ENCODE measurements at regions not wholly inside any gene's neighbourhood (a gene's known extent, or its start where the extent isn't known, plus 50 kb on each side); places are given as distances from the start of the nearest gene placed in this dataset.
A peak's percentile ranks its signal among the peaks of the same experiment; 100 is the strongest.
"Not testable (repeated sequence)": the region's sequence is repeated elsewhere in the genome, so short reads cannot be mapped to it uniquely, and the experiment has no call there.

GRCh38 chr1:121052081-121052660, 132.0 kb downstream of the FAM72B start:
- not testable (repeated sequence) for DNase-seq

DNA sequence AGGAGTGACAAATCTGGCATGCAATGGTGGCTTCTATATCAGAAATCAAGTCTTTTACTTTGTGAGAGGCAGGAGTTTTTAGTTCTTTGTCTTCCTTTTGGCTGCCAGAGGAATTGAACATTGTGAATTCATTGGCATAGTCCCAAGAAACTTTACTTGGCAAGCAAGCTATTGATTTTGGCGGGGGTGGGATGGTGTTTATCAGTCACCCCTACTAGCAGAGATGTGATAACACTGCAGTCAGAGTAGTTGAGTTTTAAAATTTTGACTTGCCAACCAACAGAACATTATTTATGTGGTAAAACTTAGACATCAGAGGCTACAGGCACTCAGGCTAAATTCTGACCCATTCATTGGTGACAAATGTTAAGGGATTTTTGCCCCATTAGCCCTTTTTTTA, 129.2 kb downstream of the FAM72B start:
- not testable (repeated sequence) for DNase-seq

DNA sequence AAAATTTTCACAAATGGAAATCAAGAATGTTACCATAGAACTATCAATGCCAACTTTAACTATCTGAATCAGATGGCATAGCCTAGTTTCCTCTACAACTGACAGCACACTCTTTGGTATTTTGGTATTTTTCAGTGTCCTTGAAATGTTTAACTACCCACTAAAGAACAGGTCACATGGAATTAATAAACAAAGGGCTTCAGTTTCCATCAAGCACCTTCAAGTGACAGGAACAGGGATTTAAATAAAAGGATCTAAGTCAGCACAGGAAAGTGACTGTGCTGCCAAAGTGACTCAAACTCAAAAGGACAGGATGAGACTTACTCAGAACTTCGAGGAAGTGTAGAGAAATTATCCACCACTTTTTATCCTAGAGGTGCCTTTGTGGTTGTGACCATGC, 117.2 kb downstream of the FAM72B start:
- DNase-seq = not testable (repeated sequence)

DNA sequence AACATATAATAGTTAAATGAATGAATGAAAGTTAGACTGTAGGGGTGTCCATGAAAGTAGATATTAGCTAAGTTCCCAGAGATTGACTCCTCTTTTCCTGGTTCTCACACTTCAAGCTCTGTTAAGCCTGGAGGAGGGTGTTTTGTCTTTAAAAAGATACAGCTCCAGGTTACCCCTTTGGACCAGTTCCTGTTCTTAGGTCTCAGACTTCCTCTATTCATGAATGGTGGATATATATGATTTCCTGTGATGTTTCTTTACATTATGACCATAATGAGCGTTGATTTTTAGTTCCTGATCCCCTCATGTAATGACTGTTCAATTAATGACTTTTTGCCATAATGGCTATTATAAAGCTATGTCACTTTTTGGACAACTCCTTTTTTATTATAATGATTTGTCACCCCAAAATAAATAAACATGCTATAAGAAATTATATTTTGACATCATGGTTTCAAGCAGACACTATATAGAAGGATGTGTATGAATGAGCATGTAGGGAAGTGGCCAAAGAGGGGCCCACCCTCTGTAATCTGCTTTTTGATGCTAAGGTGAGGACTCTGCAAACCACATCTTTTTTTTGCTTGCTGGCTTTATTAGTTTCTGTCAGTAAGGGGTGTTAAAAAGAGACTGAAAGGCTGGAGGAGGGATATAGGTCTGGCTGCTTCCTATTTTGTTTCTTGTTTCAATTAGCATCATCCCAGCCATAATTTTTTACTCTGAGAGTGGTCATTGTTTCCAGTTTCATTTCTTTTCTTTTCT, 115.2 kb downstream of the FAM72B start:
- DNase-seq = not testable (repeated sequence)

GRCh38 chr1:121073852-121074251, 110.3 kb downstream of the FAM72B start:
- not testable (repeated sequence) for DNase-seq

DNA sequence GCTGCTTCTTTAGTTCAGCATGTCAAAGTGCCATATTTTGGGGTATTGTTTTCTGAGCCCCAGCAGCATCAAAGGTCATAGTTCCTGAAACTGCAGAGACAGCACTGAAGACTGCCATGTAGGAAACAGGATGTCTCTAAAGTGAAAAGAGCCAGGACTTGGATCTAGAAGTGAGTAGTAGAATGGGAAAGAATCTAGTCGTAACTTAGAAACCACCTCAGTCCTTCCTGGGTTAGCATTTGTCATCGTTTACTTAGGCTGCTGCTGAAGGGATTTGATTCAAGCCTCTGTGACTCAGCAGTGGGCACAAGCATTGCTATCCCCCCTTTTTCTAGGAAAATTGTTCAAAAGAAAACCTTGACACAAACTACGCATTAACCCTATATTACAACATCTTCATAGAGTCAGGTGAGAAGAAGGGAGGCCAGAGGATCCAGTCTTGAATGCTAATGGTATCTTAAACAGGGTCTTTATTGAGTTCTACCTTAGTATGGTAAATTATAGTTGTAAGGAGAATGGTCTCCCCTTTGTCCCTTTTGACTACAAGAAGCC, 108.8 kb downstream of the FAM72B start:
- DNase-seq = not testable (repeated sequence)

DNA sequence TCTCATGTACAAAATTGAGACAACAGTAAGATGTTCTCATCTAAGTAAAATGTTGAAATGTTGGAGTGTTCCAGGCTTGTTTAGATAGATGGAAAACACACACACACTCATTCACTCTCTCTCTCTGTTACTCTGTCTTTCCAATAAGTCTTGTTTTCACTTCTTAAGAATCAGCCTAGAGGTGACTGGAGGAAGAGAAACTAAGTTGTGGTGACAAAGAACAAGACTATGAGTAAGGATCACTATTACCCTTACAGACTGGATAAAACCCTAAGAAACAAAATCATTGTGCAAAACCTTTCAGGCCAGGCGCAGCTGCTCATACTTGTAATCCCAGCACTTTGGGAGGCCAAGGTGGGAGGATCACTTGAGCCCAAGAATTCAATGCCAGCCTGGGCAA, 107.5 kb downstream of the FAM72B start:
- DNase-seq = not testable (repeated sequence)

GRCh38 chr1:121079655-121080054, 104.5 kb downstream of the FAM72B start:
- not testable (repeated sequence) for DNase-seq

DNA sequence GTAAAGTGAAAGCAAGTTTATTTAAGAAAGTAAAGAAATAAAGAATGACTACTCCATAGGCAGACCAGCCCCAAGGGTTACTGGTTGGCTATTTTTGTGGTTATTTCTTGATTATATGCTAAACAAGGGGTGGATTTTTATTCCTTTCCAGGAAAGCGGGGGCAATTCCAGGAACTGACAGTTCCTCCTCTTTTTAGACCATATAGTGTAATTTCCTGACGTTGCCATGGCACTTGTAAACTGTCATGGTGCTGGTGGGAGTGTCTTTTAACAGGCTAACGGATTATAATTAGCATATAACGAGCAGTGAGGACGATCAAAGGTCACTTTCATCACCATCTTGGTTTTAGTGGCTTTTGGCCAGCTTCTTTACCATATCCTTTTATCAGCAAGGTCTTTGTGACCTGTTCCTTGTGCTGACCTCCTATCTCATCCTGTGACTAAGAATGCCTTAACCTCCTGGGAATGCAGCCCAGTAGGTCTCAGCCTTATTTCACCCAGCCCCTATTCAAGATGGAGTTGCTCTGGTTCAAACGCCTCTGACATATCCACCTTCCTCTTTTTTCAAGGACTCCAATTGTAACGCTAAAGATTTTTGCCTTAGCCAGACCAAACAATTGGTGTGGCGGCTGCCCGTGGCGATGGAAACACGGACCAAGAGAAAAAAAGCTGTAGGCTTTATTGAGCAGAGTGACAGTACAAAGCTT, 103.8 kb downstream of the FAM72B start:
- DNase-seq = not testable (repeated sequence)

DNA sequence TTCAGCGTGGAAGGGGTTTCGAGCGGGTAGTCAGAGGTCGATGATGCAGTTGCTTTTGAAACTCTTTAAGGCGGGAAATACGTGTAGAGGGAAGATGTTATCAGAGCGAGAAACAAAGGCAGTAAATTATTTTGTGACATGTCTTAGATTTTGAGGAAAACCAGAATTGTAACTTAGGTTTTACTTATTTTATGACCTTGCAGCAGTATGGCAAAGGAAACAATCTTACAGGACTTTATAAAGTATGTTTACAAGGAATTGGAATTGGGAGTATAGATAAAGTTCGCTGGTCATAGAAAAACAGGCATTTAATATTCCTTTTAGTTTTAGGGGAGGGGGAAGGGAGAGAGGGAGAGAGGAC, 103.3 kb downstream of the FAM72B start:
- not testable (repeated sequence) for DNase-seq

- not testable (repeated sequence) for DNase-seq
Measured at GRCh38 chr1:121081625-121082199, 102.4 kb downstream of the FAM72B start.

GRCh38 chr1:121082995-121083394, 101.1 kb downstream of the FAM72B start:
- DNase-seq = not testable (repeated sequence)

DNA sequence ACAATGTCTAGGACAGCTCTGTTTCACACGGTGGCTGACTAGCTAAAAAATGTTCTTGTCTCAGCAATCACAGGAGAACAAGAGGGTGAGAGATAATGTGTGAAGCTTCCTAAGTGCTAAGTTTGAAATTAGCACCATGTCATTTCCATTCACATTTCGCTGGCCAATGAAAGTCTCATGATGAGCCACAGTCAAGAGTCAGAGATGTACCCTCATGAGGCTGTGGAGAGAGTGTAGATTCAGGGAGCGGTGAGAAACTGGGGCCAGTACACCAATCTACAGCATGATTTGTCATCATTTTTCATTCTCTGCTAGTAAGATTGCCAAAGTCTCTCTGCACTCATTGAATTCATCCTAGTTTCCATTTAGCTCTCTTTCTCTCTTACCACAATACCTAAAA, 97.9 kb downstream of the FAM72B start:
- not testable (repeated sequence) for DNase-seq

DNA sequence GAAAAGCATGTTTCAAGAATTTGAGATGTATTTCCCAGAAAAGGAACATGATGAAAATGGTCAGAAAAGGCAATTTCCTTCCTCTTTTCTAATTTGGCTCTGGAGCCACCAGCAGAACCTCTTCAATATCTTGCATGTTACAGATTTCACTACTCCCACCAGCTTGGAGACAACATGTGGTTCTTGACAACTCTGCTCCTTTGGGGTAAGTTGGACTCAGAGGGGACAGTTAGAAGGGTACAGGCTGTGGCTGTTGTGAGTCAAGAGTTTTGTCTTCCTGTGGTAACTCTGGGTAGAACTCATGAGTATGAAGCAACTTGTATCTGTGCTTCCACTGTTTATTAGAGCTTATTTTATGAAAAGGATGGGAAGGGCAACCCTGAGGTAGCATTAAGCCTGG, 96.9 kb downstream of the FAM72B start:
- DNase-seq = not testable (repeated sequence)

DNA sequence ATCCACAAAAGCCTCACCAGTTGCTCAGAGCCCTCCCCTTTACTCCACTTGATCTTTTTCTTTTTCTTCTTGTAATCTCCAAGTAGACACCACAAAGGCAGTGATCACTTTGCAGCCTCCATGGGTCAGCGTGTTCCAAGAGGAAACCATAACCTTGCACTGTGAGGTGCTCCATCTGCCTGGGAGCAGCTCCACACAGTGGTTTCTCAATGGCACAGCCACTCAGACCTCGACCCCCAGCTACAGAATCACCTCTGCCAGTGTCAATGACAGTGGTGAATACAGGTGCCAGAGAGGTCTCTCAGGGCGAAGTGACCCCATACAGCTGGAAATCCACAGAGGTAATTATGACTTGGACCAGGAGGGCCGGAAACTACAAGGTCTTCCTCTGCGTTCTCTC, 95.6 kb downstream of the FAM72B start:
- DNase-seq = not testable (repeated sequence)

GRCh38 chr1:121092329-121092968, 91.7 kb downstream of the FAM72B start:
- not testable (repeated sequence) for DNase-seq

- DNase-seq = not testable (repeated sequence)
Measured at GRCh38 chr1:121095014-121095413, 89.1 kb downstream of the FAM72B start.

- peak; percentile 17 for DNase-seq
Measured at GRCh38 chr1:121097127-121097866, 86.8 kb downstream of the FAM72B start.

- DNase-seq = not testable (repeated sequence)
Measured at GRCh38 chr1:121097867-121098215, 86.3 kb downstream of the FAM72B start.

- not testable (repeated sequence) for DNase-seq
Measured at GRCh38 chr1:121109025-121109424, 75.1 kb downstream of the FAM72B start.

DNA sequence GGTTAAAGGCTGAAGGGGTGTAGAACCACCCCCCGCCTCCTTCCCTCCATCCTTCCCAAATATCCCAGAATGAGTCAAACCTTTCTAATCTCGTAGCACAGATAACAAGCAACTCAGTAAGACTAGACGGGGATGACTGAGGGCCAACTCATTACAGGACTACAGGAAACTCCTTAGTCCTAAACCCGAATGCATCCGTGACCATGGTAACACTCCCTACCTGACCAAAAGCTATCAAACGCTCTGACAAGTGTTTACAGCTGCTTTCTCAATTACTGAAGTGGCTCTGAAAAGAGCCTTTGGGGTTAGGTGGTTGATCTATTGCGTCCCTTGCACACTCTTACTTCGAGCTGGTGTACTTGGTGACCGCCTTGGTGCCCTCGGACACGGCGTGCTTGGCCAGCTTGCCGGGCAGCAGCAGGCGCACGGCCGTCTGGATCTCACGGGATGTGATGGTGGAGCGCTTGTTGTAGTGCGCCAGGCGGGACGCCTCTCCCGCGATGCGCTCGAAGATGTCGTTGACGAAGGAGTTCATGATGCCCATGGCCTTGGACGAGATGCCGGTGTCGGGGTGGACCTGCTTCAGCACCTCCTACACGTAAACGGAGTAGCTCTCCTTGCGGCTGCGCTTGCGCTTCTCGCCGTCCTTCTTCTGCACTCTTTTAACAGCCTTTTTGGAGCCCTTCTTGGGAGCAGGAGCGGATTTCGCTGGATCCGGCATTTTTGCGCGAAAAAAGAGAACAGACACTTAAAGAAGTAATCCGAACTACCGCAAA, 67.4 kb downstream of the FAM72B start:
- not testable (repeated sequence) for DNase-seq
